Stimulated activated CD4-positive, alpha-beta T cell treated with anti-CD3 and anti-CD28 coated beads, Interleukin-4, amount 100 ng/mL, for 24 hours (primary cell): ENCODE measurements at regions not wholly inside any gene's neighbourhood (a gene's known extent, or its start where the extent isn't known, plus 50 kb on each side); places are given as distances from the start of the nearest gene placed in this dataset.
"Not testable (repeated sequence)": the region's sequence is repeated elsewhere in the genome, so short reads cannot be mapped to it uniquely, and the experiment has no call there.

Experiments used
- DNase-seq: peaks from one replicate; pipeline ENCODE4 v3.0.0-alpha.2; 2020

GRCh38 chr18:73153271-73153670, 285.5 kb upstream of the NETO1 start:
- no peak for DNase-seq

GRCh38 chr18:73151086-73151485, 283.3 kb upstream of the NETO1 start:
- DNase-seq = no peak

GRCh38 chr18:73150199-73150598, 282.4 kb upstream of the NETO1 start:
- no peak for DNase-seq

- DNase-seq = no peak
Observed at GRCh38 chr18:73147590-73147989, 279.8 kb upstream of the NETO1 start.

GRCh38 chr18:73144030-73144429, 276.2 kb upstream of the NETO1 start:
- no peak for DNase-seq

- no peak for DNase-seq
Observed at GRCh38 chr18:73136134-73136533, 268.3 kb upstream of the NETO1 start.

GRCh38 chr18:73124175-73124574, 256.4 kb upstream of the NETO1 start:
- no peak for DNase-seq

GRCh38 chr18:73121207-73121606, 253.4 kb upstream of the NETO1 start:
- DNase-seq = no peak

- DNase-seq = no peak
Observed at GRCh38 chr18:73120626-73121025, 252.8 kb upstream of the NETO1 start.

GRCh38 chr18:73119574-73119973, 251.8 kb upstream of the NETO1 start:
- DNase-seq = no peak

- DNase-seq = no peak
Observed at GRCh38 chr18:73118121-73118816, 250.5 kb upstream of the NETO1 start.

GRCh38 chr18:73110307-73110706, 242.5 kb upstream of the NETO1 start:
- DNase-seq = no peak

- DNase-seq = no peak
Observed at GRCh38 chr18:73101977-73102376, 234.2 kb upstream of the NETO1 start.

GRCh38 chr18:73101491-73101890, 233.7 kb upstream of the NETO1 start:
- not testable (repeated sequence) for DNase-seq

GRCh38 chr18:73099759-73100158, 232.0 kb upstream of the NETO1 start:
- no peak for DNase-seq

- DNase-seq = no peak
Observed at GRCh38 chr18:73093687-73094250, 226.0 kb upstream of the NETO1 start.

GRCh38 chr18:73088445-73088844, 220.7 kb upstream of the NETO1 start:
- no peak for DNase-seq

GRCh38 chr18:73087282-73087977, 219.6 kb upstream of the NETO1 start:
- no peak for DNase-seq

GRCh38 chr18:73079920-73080319, 212.1 kb upstream of the NETO1 start:
- no peak for DNase-seq

- DNase-seq = no peak
Observed at GRCh38 chr18:73060666-73061288, 193.0 kb upstream of the NETO1 start.

- no peak for DNase-seq
Observed at GRCh38 chr18:73059280-73059679, 191.5 kb upstream of the NETO1 start.

- no peak for DNase-seq
Observed at GRCh38 chr18:73047688-73048087, 179.9 kb upstream of the NETO1 start.

- DNase-seq = no peak
Observed at GRCh38 chr18:73045037-73045436, 177.2 kb upstream of the NETO1 start.

GRCh38 chr18:73043611-73044010, 175.8 kb upstream of the NETO1 start:
- DNase-seq = no peak
